ENCODE measurements at regions not wholly inside any gene's neighbourhood (a gene's known extent, or its start where the extent isn't known, plus 50 kb on each side); places are given as distances from the start of the nearest gene placed in this dataset.

- no peak overlapping the region for H3K4me3 ChIP-seq (ENCODE audit: low read depth, low read length, poor library complexity, severe bottlenecking)
- no peaks in the 10 kb centered on the region for H4K20me1 ChIP-seq (ENCODE audit: insufficient read depth, low read length)
- POLR2A ChIA-PET, result interaction anchor here (1.1 to 1.5 kb wide), 2 partner anchors 11 to 30 kb away, joined by 5 to 6 read pairs; no protein-coding TSS in a partner anchor
- no peak overlapping the region for H3K4me2 ChIP-seq (ENCODE audit: low read length)
- no peak overlapping the region for H2AFZ ChIP-seq (ENCODE audit: low read length)
- no peaks in the 10 kb centered on the region for H3K9me3 ChIP-seq (ENCODE audit: low read length)
- no peaks in the 10 kb centered on the region for H3K36me3 ChIP-seq (ENCODE audit: insufficient read depth, low read length)
- no peak overlapping the region for H3K27ac ChIP-seq (ENCODE audit: low read depth, low read length, poor library complexity, severe bottlenecking)
- intact Hi-C loops (cut with micrococcal nuclease; ENCODE audit: unreplicated experiment), result no loop called here
- no peaks in the 10 kb centered on the region for H3K79me2 ChIP-seq (ENCODE audit: insufficient read depth, low read depth, low read length)
- DNase-seq (ENCODE audit: low spot score), result no peak
- CTCF ChIA-PET (ENCODE audit: unreplicated experiment), result no interaction called here
- no peaks in the 10 kb centered on the region for H3K9me2 ChIP-seq (ENCODE audit: insufficient read depth, low read length)
- no peak for TF ChIP-seq EZH2phosphoT487 (IDR thresholded peaks at IDR 0.05; ENCODE audit: borderline replicate concordance, low read depth, low read length)
- TF ChIP-seq CTCF (conservative IDR thresholded peaks at IDR 0.05; ENCODE audit: low read length), result no peak
- BruUV-seq (replicated peaks), result no TSS peak
- no peaks in the 10 kb centered on the region for H3K4me1 ChIP-seq (ENCODE audit: insufficient read depth, low read length, poor library complexity, severe bottlenecking)
These were observed 462.0 kb upstream of the CLINT1 start for GRCh38 chr5:158320934-158321333.

GRCh38 chr5:158320178-158320674, 461.3 kb upstream of the CLINT1 start:
- H4K20me1 ChIP-seq (ENCODE audit: insufficient read depth, low read length), result no peaks in the 10 kb centered on the region
- no peak overlapping the region for H3K4me3 ChIP-seq (ENCODE audit: low read depth, low read length, poor library complexity, severe bottlenecking)
- H3K79me2 ChIP-seq (ENCODE audit: insufficient read depth, low read depth, low read length), result no peaks in the 10 kb centered on the region
- H3K9me2 ChIP-seq (ENCODE audit: insufficient read depth, low read length), result no peaks in the 10 kb centered on the region
- no peak for DNase-seq (ENCODE audit: low spot score)
- H3K27ac ChIP-seq (ENCODE audit: low read depth, low read length, poor library complexity, severe bottlenecking), result no peak overlapping the region
- no TSS peak for BruUV-seq (replicated peaks)
- no peak overlapping the region for H3K4me2 ChIP-seq (ENCODE audit: low read length)
- no peak overlapping the region for H2AFZ ChIP-seq (ENCODE audit: low read length)
- no peaks in the 10 kb centered on the region for H3K36me3 ChIP-seq (ENCODE audit: insufficient read depth, low read length)
- intact Hi-C loops (cut with micrococcal nuclease; ENCODE audit: unreplicated experiment), result no loop called here
- TF ChIP-seq CTCF (conservative IDR thresholded peaks at IDR 0.05; ENCODE audit: low read length) (no peak), EZH2phosphoT487 (IDR thresholded peaks at IDR 0.05; ENCODE audit: borderline replicate concordance, low read depth, low read length) (no peak)
- ChIA-PET CTCF (ENCODE audit: unreplicated experiment) (no interaction called here), POLR2A (interaction anchor here (0.6 to 1.5 kb wide), 5 partner anchors 11 to 1716 kb away, joined by 4 to 9 read pairs (median 6); no protein-coding TSS in a partner anchor)
- no peaks in the 10 kb centered on the region for H3K9me3 ChIP-seq (ENCODE audit: low read length)
- H3K4me1 ChIP-seq (ENCODE audit: insufficient read depth, low read length, poor library complexity, severe bottlenecking), result no peaks in the 10 kb centered on the region

GRCh38 chr5:158317507-158317906, 458.6 kb upstream of the CLINT1 start:
- no peaks in the 10 kb centered on the region for H3K36me3 ChIP-seq (ENCODE audit: insufficient read depth, low read length)
- no peaks in the 10 kb centered on the region for H4K20me1 ChIP-seq (ENCODE audit: insufficient read depth, low read length)
- CTCF ChIA-PET (ENCODE audit: unreplicated experiment), result no interaction called here
- H3K79me2 ChIP-seq (ENCODE audit: insufficient read depth, low read depth, low read length), result no peaks in the 10 kb centered on the region
- no peaks in the 10 kb centered on the region for H3K4me1 ChIP-seq (ENCODE audit: insufficient read depth, low read length, poor library complexity, severe bottlenecking)
- H3K27ac ChIP-seq (ENCODE audit: low read depth, low read length, poor library complexity, severe bottlenecking), result no peak overlapping the region
- no peak overlapping the region for H2AFZ ChIP-seq (ENCODE audit: low read length)
- no TSS peak for BruUV-seq (replicated peaks)
- DNase-seq (ENCODE audit: low spot score), result no peak
- intact Hi-C loops (cut with micrococcal nuclease; ENCODE audit: unreplicated experiment), result no loop called here
- H3K9me2 ChIP-seq (ENCODE audit: insufficient read depth, low read length), result no peaks in the 10 kb centered on the region
- TF ChIP-seq CTCF (conservative IDR thresholded peaks at IDR 0.05; ENCODE audit: low read length) (no peak), EZH2phosphoT487 (IDR thresholded peaks at IDR 0.05; ENCODE audit: borderline replicate concordance, low read depth, low read length) (no peak)
- POLR2A ChIA-PET, result interaction anchor here (0.7 to 1.4 kb wide), 2 partner anchors 22 to 45 kb away, joined by 4 read pairs; no protein-coding TSS in a partner anchor
- no peaks in the 10 kb centered on the region for H3K9me3 ChIP-seq (ENCODE audit: low read length)
- no peak overlapping the region for H3K4me3 ChIP-seq (ENCODE audit: low read depth, low read length, poor library complexity, severe bottlenecking)
- H3K4me2 ChIP-seq (ENCODE audit: low read length), result no peak overlapping the region
